ENCODE measurements at regions not wholly inside any gene's neighbourhood (a gene's known extent, or its start where the extent isn't known, plus 50 kb on each side); places are given as distances from the start of the nearest gene placed in this dataset.

GRCh38 chr6:21668795-21669194 is 75.2 kb downstream of the SOX4 start:
- TF ChIP-seq CTCF (IDR thresholded peaks at IDR 0.05), result no peak
- no peak for TF ChIP-seq POLR2A (IDR thresholded peaks at IDR 0.05)

All from suprapubic skin (tissue), 3 donors.